K562 (cell line): ENCODE measurements at regions not wholly inside any gene's neighbourhood (a gene's known extent, or its start where the extent isn't known, plus 50 kb on each side); places are given as distances from the start of the nearest gene placed in this dataset.

ENCODE experiments used
- ATAC-seq: fragments of 200-7000 bp; cut with Tn5 transposase; 3 replicates; pipeline ENCODE4 v1.9.1; 2020; ENCODE audit warnings: moderate library complexity
- BruUV-seq: library from RNA; stranded (reverse); fragments of 400-500 nt; replicated peaks from 2 replicates; lab custom pipeline; 2021; lab: Mats Ljungman, UMichigan
- CTCF ChIA-PET: fragments of 300-600 bp; formaldehyde crosslinking; extraction: SDS; loops from one replicate; lab custom pipeline; 2021; ENCODE audit warnings: low intra/inter-chr PET ratio; lab: Yijun Ruan, JAX
- POLR2A ChIA-PET: fragments of 300-600, 350-650 bp; sonication (Branson Sonifier 250); formaldehyde crosslinking; extraction: SDS; loops from one replicate; lab custom pipeline; 2021; ENCODE audit warnings: antibody characterized with exemption, inconsistent platforms; lab: Yijun Ruan, JAX
- DNase-seq, 4 experiments: peaks; one replicate each; pipeline versions ENCODE4 v3.0.0 to v3.0.0-alpha.2; 2011 to 2018; ENCODE audit warnings: low spot score in 3 of 4, mixed read lengths in 3 of 4; ENCODE audit errors: extremely low read depth in 1 of 4
- FAIRE-seq: peaks from 2 replicates; lab custom pipeline; 2011; peaks lifted over from hg19 to GRCh38; lab: Jason Lieb, UNC
- H2AFZ ChIP-seq: 2 replicates; pipeline ENCODE4 v1.6.0; 2011; ENCODE audit warnings: low read depth, low read length, control low read depth, inconsistent platforms
- H3K27ac ChIP-seq: fragments of 200-600 bp; 3 replicates; pipeline ENCODE4 v1.8.0; 2011; ENCODE audit warnings: low read depth, mild to moderate bottlenecking, control low read depth, inconsistent platforms, low read length, moderate library complexity, mixed read lengths; ENCODE audit errors: extremely low read depth
- H3K27me3 ChIP-seq, 2 experiments: fragments of 300-600 bp in 1 of 2; 2 replicates in 1 of 2; 3 replicates in 1 of 2; pipeline versions ENCODE4 v1.6.0 to v1.8.0; 2011; ENCODE audit warnings: inconsistent platforms in 2 of 2, low read length in 2 of 2, mild to moderate bottlenecking in 1 of 2, mixed read lengths in 1 of 2, moderate library complexity in 1 of 2; ENCODE audit not compliant: control insufficient read depth in 2 of 2, insufficient read depth in 2 of 2
- H3K36me3 ChIP-seq: fragments of 300-600 bp; 3 replicates; pipeline ENCODE4 v1.8.0; 2011; ENCODE audit warnings: mild to moderate bottlenecking, low read length, inconsistent platforms; ENCODE audit not compliant: control insufficient read depth, insufficient read depth
- H3K4me1 ChIP-seq, 2 experiments: fragments of 200-600 bp in 1 of 2; replicated peaks in 1 of 2; 2 replicates in 1 of 2; 3 replicates in 1 of 2; pipeline versions ENCODE4 v1.5.1 to v1.8.0; 2011; ENCODE audit warnings: inconsistent platforms in 2 of 2, low read length in 2 of 2, mild to moderate bottlenecking in 1 of 2, mixed read lengths in 1 of 2, moderate library complexity in 1 of 2; ENCODE audit not compliant: control insufficient read depth in 2 of 2, insufficient read depth in 2 of 2
- H3K4me2 ChIP-seq: 2 replicates; pipeline ENCODE4 v1.6.1; 2011; ENCODE audit warnings: low read length, control low read depth, inconsistent platforms, mixed read lengths; ENCODE audit not compliant: insufficient read depth
- H3K4me3 ChIP-seq: fragments of 200-600 bp; sonication (generic), shearing (Covaris generic); 2 replicates; pipeline ENCODE4 v1.5.1; 2016; ENCODE audit warnings: control low read depth, inconsistent platforms
- H3K79me2 ChIP-seq: fragments of 200-600 bp; 3 replicates; pipeline ENCODE4 v1.8.0; 2011; ENCODE audit warnings: low read length, inconsistent platforms; ENCODE audit not compliant: control insufficient read depth, insufficient read depth
- H3K9ac ChIP-seq, 2 experiments: 2 replicates each; pipeline versions ENCODE4 v1.6.0 to v1.6.1; 2011; ENCODE audit warnings: low read depth in 2 of 2, low read length in 2 of 2, control low read depth in 1 of 2, inconsistent platforms in 1 of 2, mild to moderate bottlenecking in 1 of 2, mixed read lengths in 1 of 2; ENCODE audit not compliant: insufficient read depth in 1 of 2
- H3K9me1 ChIP-seq: one replicate; pipeline ENCODE4 v1.6.0; 2011; ENCODE audit warnings: inconsistent platforms, mild to moderate bottlenecking, low read length, moderate library complexity; ENCODE audit not compliant: control insufficient read depth, insufficient read depth
- H3K9me3 ChIP-seq: replicated peaks from 2 replicates; pipeline ENCODE4 v1.5.1; 2011; ENCODE audit warnings: low read depth, low read length, inconsistent platforms; ENCODE audit not compliant: control insufficient read depth, insufficient read depth
- H4K20me1 ChIP-seq: replicated peaks from 2 replicates; pipeline ENCODE4 v1.6.1; 2011; ENCODE audit warnings: low read length, inconsistent platforms, mixed read lengths; ENCODE audit not compliant: control insufficient read depth, insufficient read depth
- KDM5B ChIP-seq: fragments of 200-600 bp; sonication (generic); IDR thresholded peaks from 2 replicates; pipeline ENCODE4 v1.6.1; 2012; ENCODE audit warnings: low read depth, mild to moderate bottlenecking, moderate library complexity, low read length, control low read depth, inconsistent platforms; ENCODE audit not compliant: insufficient replicate concordance
- NCOA4 ChIP-seq: fragments of 450-650 bp; IDR thresholded peaks from 2 replicates; pipeline ENCODE4 v1.6.1; 2018; ENCODE audit warnings: mild to moderate bottlenecking; ENCODE audit not compliant: partially characterized antibody
- NR2F6 ChIP-seq: fragments of 450-650 bp; formaldehyde crosslinking; IDR thresholded peaks from 2 replicates; pipeline ENCODE4 v1.4.0; 2020; ENCODE audit warnings: mild to moderate bottlenecking
- NRF1 ChIP-seq, 2 experiments: fragments of 450-650 bp; IDR thresholded peaks in 1 of 2; conservative IDR thresholded peaks in 1 of 2; 2 replicates each; pipeline ENCODE4 v1.6.1; 2014; ENCODE audit warnings: mild to moderate bottlenecking in 2 of 2
- POU5F1 ChIP-seq: fragments of 150-350 bp; IDR thresholded peaks from 2 replicates; pipeline ENCODE4 v1.6.1; 2014; ENCODE audit warnings: borderline replicate concordance, low read length, low read depth, mild to moderate bottlenecking; ENCODE audit not compliant: partially characterized antibody
- PRDM10 ChIP-seq: fragments of 450-650 bp; IDR thresholded peaks from 2 replicates; pipeline ENCODE4 v1.6.1; 2018; ENCODE audit not compliant: partially characterized antibody
- RBM15 ChIP-seq: fragments of 200-400 bp; formaldehyde crosslinking; IDR thresholded peaks from 2 replicates; pipeline ENCODE4 v1.6.1; 2018; ENCODE audit warnings: mild to moderate bottlenecking, low read length, moderate library complexity; ENCODE audit not compliant: insufficient read depth
- ZC3H8 ChIP-seq: fragments of 450-650 bp; IDR thresholded peaks from 2 replicates; pipeline ENCODE4 v1.6.1; 2017
- ZNF133 ChIP-seq: fragments of 250-450 bp; sonication (Bioruptor Pico); IDR thresholded peaks from 2 replicates; pipeline ENCODE4 v1.4.0; 2020; ENCODE audit warnings: mild to moderate bottlenecking
- ZNF140 ChIP-seq: fragments of 250-450 bp; sonication (Bioruptor Pico); IDR thresholded peaks from 2 replicates; pipeline ENCODE4 v1.8.0; 2021; ENCODE audit warnings: moderate library complexity, mild to moderate bottlenecking, inconsistent platforms
- ZNF586 ChIP-seq: fragments of 450-650 bp; formaldehyde crosslinking; conservative IDR thresholded peaks from 2 replicates; pipeline ENCODE4 v1.4.0; 2020; ENCODE audit warnings: mild to moderate bottlenecking, moderate library complexity
- WGBS: fragments of 100-300 bp; shearing (Covaris generic); methylation state at CpG from one replicate; pipeline ENCODE4 v1.1.6; 2016; ENCODE audit warnings: low coverage, mixed read lengths; ENCODE audit not compliant: insufficient coverage; ENCODE audit errors: missing lambda C conversion rate; 5-methylcytosine and 5-hydroxymethylcytosine counted together
- in situ Hi-C: fragments of 300-500 bp; cut with MboI; formaldehyde crosslinking; loops from 4 replicates; pipeline ENCODE4 v1.15.0; 2018; ENCODE audit warnings: inconsistent platforms, mixed read lengths
- intact Hi-C: fragments of 100-400 bp; cut with micrococcal nuclease; formaldehyde crosslinking; loops from 2 replicates; pipeline ENCODE4 v1.14.2; 2022
- TF ChIP-seq, protein P1 (sequence below): fragments of 250-450 bp; sonication (Bioruptor Pico); IDR thresholded peaks from 2 replicates; pipeline ENCODE4 v1.4.0; 2020

DNA sequence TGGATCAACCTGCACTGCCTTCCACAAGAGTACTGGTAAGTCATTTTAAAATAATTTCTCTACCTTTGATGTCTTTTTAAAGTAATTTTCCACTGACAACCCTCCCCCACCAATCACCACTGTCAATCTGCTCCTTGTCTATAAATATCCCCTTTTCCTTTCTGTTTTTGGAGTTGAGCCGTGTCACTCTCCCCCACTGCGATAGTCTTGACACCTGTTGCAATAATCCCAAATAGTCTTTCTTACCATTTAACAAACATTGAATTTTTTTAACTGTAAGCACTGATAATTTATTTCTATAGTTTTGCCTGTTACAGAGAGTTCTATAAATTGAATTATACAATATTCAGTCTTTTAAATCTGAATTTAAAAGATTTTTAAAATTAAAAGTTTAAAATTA lies 420.9 kb downstream of the COL11A1 start:
- ATAC-seq = no peak
- Histone ChIP-seq H3K27me3 (no peaks in the 10 kb centered on the region), H3K4me3 (no peak overlapping the region), H3K9me1 (no peaks in the 10 kb centered on the region), H3K9ac (no peak overlapping the region), H3K79me2 (no peaks in the 10 kb centered on the region), H3K27ac (no peak overlapping the region), H3K36me3 (no peaks in the 10 kb centered on the region), H3K4me2 (no peak overlapping the region), H3K9me3 (no peaks in the 10 kb centered on the region; the same call in 1 of the 2 replicates), H2AFZ (no peak overlapping the region), H4K20me1 (no peaks in the 10 kb centered on the region), H3K4me1 (no peaks in the 10 kb centered on the region)
- TF ChIP-seq, protein P1, sequence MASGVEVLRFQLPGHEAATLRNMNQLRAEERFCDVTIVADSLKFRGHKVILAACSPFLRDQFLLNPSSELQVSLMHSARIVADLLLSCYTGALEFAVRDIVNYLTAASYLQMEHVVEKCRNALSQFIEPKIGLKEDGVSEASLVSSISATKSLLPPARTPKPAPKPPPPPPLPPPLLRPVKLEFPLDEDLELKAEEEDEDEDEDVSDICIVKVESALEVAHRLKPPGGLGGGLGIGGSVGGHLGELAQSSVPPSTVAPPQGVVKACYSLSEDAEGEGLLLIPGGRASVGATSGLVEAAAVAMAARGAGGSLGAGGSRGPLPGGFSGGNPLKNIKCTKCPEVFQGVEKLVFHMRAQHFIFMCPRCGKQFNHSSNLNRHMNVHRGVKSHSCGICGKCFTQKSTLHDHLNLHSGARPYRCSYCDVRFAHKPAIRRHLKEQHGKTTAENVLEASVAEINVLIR (CRISPR knock-in tag) = no peak
- CTCF ChIA-PET = no interaction called here
- intact Hi-C loops = no loop called here
- in situ Hi-C loops = no loop called here
- DNase-seq = no peak
- WGBS = 3% methylated on average over 2 of the region's 2 CpGs
- FAIRE-seq = no peak
- POLR2A ChIA-PET = no interaction called here
- no TSS peak for BruUV-seq

- Histone ChIP-seq H3K4me3 (no peak overlapping the region), H3K9me3 (no peaks in the 10 kb centered on the region), H3K9me1 (no peaks in the 10 kb centered on the region), H2AFZ (peak overlapping the region; percentile 75), H3K4me2 (peak overlapping the region; percentile 53), H3K36me3 (no peaks in the 10 kb centered on the region), H3K79me2 (no peaks in the 10 kb centered on the region), H3K27ac (no peak overlapping the region), H3K4me1 (peaks cover 0 to 8% of the 10 kb centered on the region in 2 experiments; a peak in 1 of 5 replicates), H4K20me1 (no peaks in the 10 kb centered on the region), H3K9ac (peak overlapping the region in 1 of 2 experiments; percentile 76; a peak in 1 of 4 replicates), H3K27me3 (no peaks in the 10 kb centered on the region)
- WGBS = 19% methylated on average over 11 of the region's 13 CpGs
- no peak for TF ChIP-seq NCOA4
- no peak for TF ChIP-seq NRF1 (conservative IDR thresholded peaks at IDR 0.05 in 1 of 2, IDR thresholded peaks at IDR 0.05 in 1 of 2)
- no peak for TF ChIP-seq ZNF140 (CRISPR knock-in tag)
- TF ChIP-seq PRDM10 = no peak
- no peak for TF ChIP-seq ZC3H8
- TF ChIP-seq KDM5B = no peak
- no peak for TF ChIP-seq POU5F1
- no peak for TF ChIP-seq ZNF133 (CRISPR knock-in tag)
- no peak for TF ChIP-seq NR2F6 (CRISPR knock-in tag)
- TF ChIP-seq RBM15 = no peak
- no peak for TF ChIP-seq ZNF586 (CRISPR knock-in tag)
- POLR2A ChIA-PET = no interaction called here
- intact Hi-C loops = no loop called here
- no peak for FAIRE-seq
- CTCF ChIA-PET = no interaction called here
- in situ Hi-C loops = no loop called here
- DNase-seq = peak in 1 of 4 experiments; percentile 31
- no TSS peak for BruUV-seq
- ATAC-seq = peak; percentile 63
Measured at GRCh38 chr1:102661481-102661880, 446.8 kb downstream of the COL11A1 start.
